MG63 (cell line): ENCODE measurements at regions not wholly inside any gene's neighbourhood (a gene's known extent, or its start where the extent isn't known, plus 50 kb on each side); places are given as distances from the start of the nearest gene placed in this dataset.

Experiments
- DNase-seq: peaks from one replicate; pipeline ENCODE4 v3.0.0-alpha.2; 2020
- H3K27me3 ChIP-seq: fragments of 250-450 bp; sonication (Bioruptor Pico); 2 replicates; pipeline ENCODE4 v1.5.1; 2020; ENCODE audit warnings: mild to moderate bottlenecking, moderate library complexity
- H3K36me3 ChIP-seq: fragments of 250-450 bp; sonication (Bioruptor Pico); 2 replicates; pipeline ENCODE4 v1.5.1; 2020; ENCODE audit warnings: mild to moderate bottlenecking, moderate library complexity
- H3K4me3 ChIP-seq: fragments of 250-450 bp; sonication (Bioruptor Pico); 2 replicates; pipeline ENCODE4 v1.5.1; 2020; ENCODE audit warnings: mild to moderate bottlenecking, moderate library complexity
- H3K9me3 ChIP-seq: fragments of 250-450 bp; sonication (Bioruptor Pico); 2 replicates; pipeline ENCODE4 v1.5.1; 2020; ENCODE audit warnings: mild to moderate bottlenecking, moderate library complexity

DNA sequence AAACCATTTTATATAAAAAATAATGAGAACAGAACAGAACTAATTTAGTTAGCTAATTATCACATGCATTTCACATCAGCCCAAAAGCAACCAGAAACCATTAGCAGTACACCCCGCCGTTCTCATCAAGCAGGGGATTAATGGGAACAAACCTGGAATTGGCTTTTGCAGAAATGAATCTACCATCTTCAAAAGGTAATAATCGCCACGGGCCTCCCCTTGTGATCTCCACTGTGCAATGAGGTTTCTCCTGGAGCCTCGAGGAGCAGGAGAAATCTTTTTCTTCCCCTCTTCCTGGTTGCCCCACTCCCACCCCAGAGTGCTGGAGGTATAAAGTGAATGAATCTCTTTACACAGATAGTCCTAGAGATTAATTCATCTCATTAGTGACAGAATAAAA, 1003.5 kb downstream of the AGBL1 start:
- Histone ChIP-seq H3K4me3 (no peak overlapping the region), H3K36me3 (no peaks in the 10 kb centered on the region), H3K9me3 (no peaks in the 10 kb centered on the region), H3K27me3 (no peaks in the 10 kb centered on the region; the same call in 1 of the 2 replicates)
- DNase-seq: no peak

DNA sequence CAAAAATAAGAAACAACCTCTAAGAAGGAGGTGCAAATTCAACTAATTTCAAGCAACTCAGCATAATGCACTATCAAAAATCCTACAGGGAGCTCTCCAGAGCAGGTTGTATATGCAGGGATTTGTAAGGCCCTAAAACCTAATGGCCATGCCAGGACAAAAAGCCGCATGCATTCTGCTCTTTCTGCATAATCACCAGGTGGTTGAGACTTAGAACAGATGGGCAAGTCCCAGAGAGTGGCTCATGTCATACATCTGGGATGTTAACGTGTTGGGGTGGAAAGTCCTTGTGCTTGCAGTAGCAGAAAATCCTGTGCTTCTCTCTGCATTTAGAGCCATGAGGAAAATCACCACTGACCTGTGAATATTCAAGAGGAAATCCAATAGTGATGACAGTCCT, 1002.9 kb downstream of the AGBL1 start:
- Histone ChIP-seq H3K27me3 (no peaks in the 10 kb centered on the region; the same call in 1 of the 2 replicates), H3K36me3 (no peaks in the 10 kb centered on the region), H3K4me3 (no peak overlapping the region), H3K9me3 (no peaks in the 10 kb centered on the region)
- no peak for DNase-seq

GRCh38 chr15:87080547-87080946, 1000.9 kb downstream of the AGBL1 start:
- Histone ChIP-seq H3K27me3 (no peaks in the 10 kb centered on the region; the same call in 1 of the 2 replicates), H3K36me3 (no peaks in the 10 kb centered on the region), H3K9me3 (no peaks in the 10 kb centered on the region), H3K4me3 (no peak overlapping the region)
- DNase-seq: no peak
